KMS-11 (cell line): ENCODE measurements at regions not wholly inside any gene's neighbourhood (a gene's known extent, or its start where the extent isn't known, plus 50 kb on each side); places are given as distances from the start of the nearest gene placed in this dataset.

Experiments
- H2AFZ ChIP-seq: fragments of 200-600 bp; sonication (generic); 2 replicates; pipeline ENCODE4 v1.6.1; 2016; ENCODE audit warnings: antibody characterized with exemption, mixed run types, low read depth
- H3K27ac ChIP-seq: fragments of 200-600 bp; sonication (generic); 2 replicates; pipeline ENCODE4 v1.6.1; 2016; ENCODE audit warnings: mild to moderate bottlenecking, mixed run types
- H3K27me3 ChIP-seq: fragments of 200-600 bp; sonication (generic); 2 replicates; pipeline ENCODE4 v1.6.1; 2017; ENCODE audit warnings: mild to moderate bottlenecking, low read depth, mixed run types, moderate library complexity; ENCODE audit not compliant: insufficient read depth
- H3K36me3 ChIP-seq: fragments of 200-600 bp; sonication (generic); 2 replicates; pipeline ENCODE4 v1.6.1; 2017; ENCODE audit warnings: mild to moderate bottlenecking, mixed run types; ENCODE audit not compliant: insufficient read depth
- H3K4me1 ChIP-seq: fragments of 200-600 bp; sonication (generic); 2 replicates; pipeline ENCODE4 v1.6.1; 2016; ENCODE audit warnings: mild to moderate bottlenecking, low read depth, mixed run types; ENCODE audit not compliant: poor library complexity, severe bottlenecking
- H3K4me2 ChIP-seq: fragments of 200-600 bp; sonication (generic); 2 replicates; pipeline ENCODE4 v1.7.0; 2016; ENCODE audit warnings: mild to moderate bottlenecking, mixed run types
- H3K4me3 ChIP-seq: fragments of 200-600 bp; sonication (generic); IDR thresholded peaks from 2 replicates; pipeline ENCODE4 v1.6.1; 2017; ENCODE audit warnings: low read depth, low read length, mixed read lengths; ENCODE audit not compliant: insufficient read depth
- H3K79me2 ChIP-seq: fragments of 200-600 bp; sonication (generic); 2 replicates; pipeline ENCODE4 v1.6.1; 2016; ENCODE audit warnings: low read depth, mixed run types; ENCODE audit not compliant: insufficient read depth
- H3K9ac ChIP-seq: fragments of 200-600 bp; sonication (generic); 2 replicates; pipeline ENCODE4 v1.6.1; 2016; ENCODE audit warnings: mild to moderate bottlenecking, mixed run types
- H4K20me1 ChIP-seq: fragments of 200-600 bp; sonication (generic); 2 replicates; pipeline ENCODE4 v1.6.1; 2016; ENCODE audit warnings: mild to moderate bottlenecking, mixed run types; ENCODE audit not compliant: insufficient read depth
- CTCF ChIP-seq: fragments of 200-600 bp; sonication (generic); conservative IDR thresholded peaks from 2 replicates; pipeline ENCODE4 v1.6.1; 2017; ENCODE audit warnings: low read depth, mild to moderate bottlenecking, antibody characterized with exemption, low read length, moderate library complexity, mixed read lengths

DNA sequence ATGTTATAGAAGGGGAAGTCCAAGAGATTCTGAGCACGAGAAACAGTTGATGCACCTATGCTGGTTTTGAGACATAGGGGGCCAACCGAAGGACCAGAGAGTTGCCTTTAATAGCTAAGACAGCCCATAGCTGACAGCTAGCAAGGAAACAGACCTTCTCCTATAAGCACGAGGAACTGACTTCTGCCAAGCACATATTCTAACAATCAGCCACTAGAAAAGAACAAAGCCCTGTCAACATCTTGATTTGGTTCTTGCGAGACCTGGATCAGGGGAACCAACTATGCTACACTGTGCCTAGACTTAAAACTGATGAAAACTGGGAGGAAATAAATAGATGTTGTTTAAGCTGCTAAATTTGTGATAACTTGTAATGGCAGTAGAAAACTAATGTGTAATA is 785.6 kb downstream of the TMTC2 start:
- TF ChIP-seq CTCF: no peak
- no peaks in the 10 kb centered on the region for H4K20me1 ChIP-seq
- no peak overlapping the region for H3K9ac ChIP-seq
- no peak overlapping the region for H3K27ac ChIP-seq
- no peaks in the 10 kb centered on the region for H3K79me2 ChIP-seq
- H3K4me1 ChIP-seq: no peaks in the 10 kb centered on the region
- no peaks in the 10 kb centered on the region for H3K36me3 ChIP-seq
- no peak overlapping the region for H2AFZ ChIP-seq
- no peak overlapping the region for H3K4me2 ChIP-seq
- H3K4me3 ChIP-seq: no peak overlapping the region
- H3K27me3 ChIP-seq: no peaks in the 10 kb centered on the region

DNA sequence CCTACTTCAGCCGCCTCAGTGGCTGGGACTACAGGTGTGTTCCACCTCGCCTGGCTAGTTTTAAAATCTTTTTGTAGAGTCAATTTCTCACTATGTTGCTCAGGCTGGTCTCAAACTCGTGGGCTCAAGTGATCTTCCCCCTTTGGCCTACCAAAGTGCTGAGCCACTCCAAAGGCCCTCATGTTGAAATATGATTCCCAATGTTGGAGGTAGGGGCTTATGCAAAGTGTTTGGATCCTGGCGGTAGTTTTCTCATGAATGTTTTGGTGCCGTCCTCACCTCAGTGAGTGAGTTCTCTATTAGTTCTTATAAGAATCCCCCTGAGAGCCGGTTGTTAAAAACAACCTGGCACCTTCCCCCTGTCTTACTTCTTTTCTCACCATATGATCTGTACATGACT is 784.6 kb downstream of the TMTC2 start:
- TF ChIP-seq CTCF: no peak
- H3K79me2 ChIP-seq: no peaks in the 10 kb centered on the region
- no peak overlapping the region for H3K4me3 ChIP-seq
- H2AFZ ChIP-seq: no peak overlapping the region
- no peak overlapping the region for H3K9ac ChIP-seq
- no peak overlapping the region for H3K4me2 ChIP-seq
- H4K20me1 ChIP-seq: no peaks in the 10 kb centered on the region
- no peaks in the 10 kb centered on the region for H3K27me3 ChIP-seq
- no peaks in the 10 kb centered on the region for H3K36me3 ChIP-seq
- no peaks in the 10 kb centered on the region for H3K4me1 ChIP-seq
- no peak overlapping the region for H3K27ac ChIP-seq

GRCh38 chr12:83470749-83471148 is 784.0 kb downstream of the TMTC2 start:
- Histone ChIP-seq H3K9ac (no peak overlapping the region), H3K36me3 (no peaks in the 10 kb centered on the region), H3K27me3 (no peaks in the 10 kb centered on the region), H2AFZ (no peak overlapping the region), H3K27ac (no peak overlapping the region), H3K4me1 (no peaks in the 10 kb centered on the region), H3K4me3 (no peak overlapping the region), H3K4me2 (no peak overlapping the region), H3K79me2 (no peaks in the 10 kb centered on the region), H4K20me1 (no peaks in the 10 kb centered on the region)
- no peak for TF ChIP-seq CTCF

DNA sequence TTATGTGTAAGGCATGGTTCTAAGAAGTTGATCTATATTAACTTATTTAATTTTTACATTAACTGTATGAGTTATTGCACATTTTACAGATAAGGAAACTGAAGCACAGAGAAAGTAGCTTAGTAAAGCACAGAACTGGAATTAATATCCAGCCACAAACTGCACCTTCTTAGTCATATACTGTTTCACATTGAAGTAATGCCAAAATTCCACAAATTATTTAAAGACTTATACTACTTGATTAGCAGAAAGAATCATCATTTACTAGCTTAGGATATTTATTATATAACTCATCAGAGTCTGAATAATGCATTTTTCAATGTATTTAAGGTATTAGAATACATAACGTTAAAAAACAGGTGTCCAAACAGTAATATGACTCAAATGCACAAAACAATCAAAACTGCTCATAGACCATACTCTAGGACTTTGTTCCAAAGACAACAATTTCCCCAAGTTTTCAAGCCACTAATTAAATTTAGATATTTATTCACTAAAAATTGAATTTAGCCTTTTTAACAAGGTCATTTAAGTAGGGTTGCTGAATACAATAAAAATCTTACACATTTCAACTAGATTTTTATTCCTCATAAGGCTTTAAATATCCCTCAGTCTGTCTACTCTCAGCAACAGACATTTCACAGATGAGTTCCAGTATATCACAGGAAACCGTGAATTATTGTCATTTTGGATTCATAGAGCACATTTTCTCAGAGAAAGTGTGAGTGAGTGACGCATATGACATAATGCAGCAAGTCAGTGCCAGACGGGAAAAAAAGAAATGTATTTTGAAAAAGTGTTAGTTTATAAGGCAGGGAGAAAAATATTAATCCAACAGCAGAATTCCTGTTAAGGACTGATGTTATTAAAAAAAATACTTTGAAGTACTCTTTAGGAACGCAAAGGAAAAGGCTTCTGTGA is 782.5 kb downstream of the TMTC2 start:
- no peak overlapping the region for H3K27ac ChIP-seq
- TF ChIP-seq CTCF: no peak
- H3K4me1 ChIP-seq: no peaks in the 10 kb centered on the region
- no peaks in the 10 kb centered on the region for H3K79me2 ChIP-seq
- no peaks in the 10 kb centered on the region for H3K36me3 ChIP-seq
- H4K20me1 ChIP-seq: no peaks in the 10 kb centered on the region
- H3K9ac ChIP-seq: no peak overlapping the region
- H3K4me2 ChIP-seq: no peak overlapping the region
- no peak overlapping the region for H3K4me3 ChIP-seq
- no peak overlapping the region for H2AFZ ChIP-seq
- H3K27me3 ChIP-seq: no peaks in the 10 kb centered on the region
